Transverse colon (tissue), 4 donors: ENCODE measurements at regions not wholly inside any gene's neighbourhood (a gene's known extent, or its start where the extent isn't known, plus 50 kb on each side); places are given as distances from the start of the nearest gene placed in this dataset.
A peak's percentile ranks its signal among the peaks of the same experiment; 100 is the strongest.

Source experiments
- DNase-seq: peaks from one replicate; pipeline ENCODE4 v3.0.0-alpha.2; 2019
- H3K27ac ChIP-seq, 4 donors: fragments of 200-600 bp; sonication (generic); 2 replicates each; pipeline ENCODE4 v1.5.1; 2016 to 2018; ENCODE audit warnings: inconsistent platforms in 4 of 4
- H3K27me3 ChIP-seq: fragments of 200-600 bp; sonication (generic); 2 replicates; pipeline ENCODE4 v1.5.1; 2017; ENCODE audit warnings: inconsistent platforms
- H3K36me3 ChIP-seq, 4 donors: fragments of 200-600 bp; sonication (generic); 2 replicates each; pipeline ENCODE4 v1.5.1; 2017 to 2019; ENCODE audit warnings: inconsistent platforms in 4 of 4
- H3K4me1 ChIP-seq, 4 donors: fragments of 200-600 bp; sonication (generic); 2 replicates each; pipeline ENCODE4 v1.5.1; 2017 to 2020; ENCODE audit warnings: inconsistent platforms in 4 of 4
- H3K4me3 ChIP-seq, 4 donors: fragments of 200-600 bp; sonication (generic); 1 replicate in 1 of 4; 2 replicates in 3 of 4; pipeline versions ENCODE4 v1.5.1 to v1.6.1; 2017 to 2019; ENCODE audit warnings: inconsistent platforms in 4 of 4
- H3K9me3 ChIP-seq, 2 donors: fragments of 200-600 bp; sonication (generic); 2 replicates each; pipeline ENCODE4 v1.5.1; 2017 to 2019; ENCODE audit warnings: inconsistent platforms in 2 of 2
- EP300 ChIP-seq: sonication (generic); formaldehyde crosslinking; IDR thresholded peaks from one replicate; pipeline ENCODE4 v1.6.1; 2017; ENCODE audit warnings: antibody characterized with exemption, low read depth
- POLR2A ChIP-seq: fragments of 450-650 bp; IDR thresholded peaks from one replicate; pipeline ENCODE4 v1.6.1; 2016; ENCODE audit warnings: antibody characterized with exemption, mild to moderate bottlenecking, moderate library complexity
- POLR2AphosphoS5 ChIP-seq, 3 donors: sonication (generic); formaldehyde crosslinking; IDR thresholded peaks; one replicate each; pipeline ENCODE4 v1.6.1; 2016; ENCODE audit warnings: antibody characterized with exemption in 3 of 3
- WGBS, 2 donors: methylation state at CpG; one replicate each; pipeline ENCODE4 v1.1.5; 2018; ENCODE audit warnings: low coverage in 1 of 2; 5-methylcytosine and 5-hydroxymethylcytosine counted together
- in situ Hi-C, 4 donors: fragments of 200-750 bp; cut with MboI; loops; one replicate each; pipeline versions ENCODE4 v1.15.0 to v1.15.1; 2017; ENCODE audit warnings: low sequenced_read_pairs in 3 of 4, low pct_ligation_motif_present in 1 of 4, low pct_unique_long_range_greater_than_20kb in 1 of 4
- intact Hi-C: fragments of 100-400 bp; cut with DNase I; formaldehyde crosslinking; loops from one replicate; pipeline ENCODE4 v1.15.1; 2023; ENCODE audit warnings: low total_unique reads
- TF ChIP-seq, protein P1 (sequence below), 5 experiments: fragments of 200-600 bp in 3 of 5; fragments of 450-650 bp in 2 of 5; sonication (generic) in 3 of 5; IDR thresholded peaks; 1 replicate in 2 of 5; 2 replicates in 3 of 5; pipeline ENCODE4 v1.5.1; 2016 to 2017; ENCODE audit warnings: antibody characterized with exemption in 5 of 5, inconsistent platforms in 3 of 5, mild to moderate bottlenecking in 2 of 5, moderate library complexity in 1 of 5

DNA sequence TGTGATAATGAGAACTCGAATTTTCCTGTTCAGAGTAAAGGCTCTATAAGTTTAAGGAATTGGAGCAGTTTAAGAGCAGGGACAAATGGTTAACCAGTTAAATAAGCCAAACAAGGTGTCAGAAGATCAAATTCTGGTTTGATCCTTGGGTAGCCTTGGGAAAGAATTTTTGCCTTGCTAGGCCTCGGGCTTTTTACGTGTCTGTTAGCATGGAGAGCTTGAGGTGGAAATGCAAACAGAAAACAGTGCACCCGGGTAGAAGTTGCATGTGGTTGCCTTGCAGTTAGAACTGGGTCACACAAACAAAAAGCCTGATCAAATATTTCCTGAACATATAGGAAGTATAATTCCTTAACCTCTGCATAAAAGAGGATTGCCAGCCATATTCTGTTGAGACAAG is 58.3 kb downstream of the RIN2 start:
- no peaks in the 10 kb centered on the region for H3K36me3 ChIP-seq
- no peak overlapping the region for H3K4me3 ChIP-seq
- peak overlapping the region in 1 of 4 donors; percentile 6 for H3K27ac ChIP-seq
- no peak for DNase-seq
- no peaks in the 10 kb centered on the region for H3K27me3 ChIP-seq
- H3K4me1 ChIP-seq = peaks cover 0 to 21% (median 0%) of the 10 kb centered on the region in 4 donors
- 75 to 88% methylated on average over 4 of the region's 4 CpGs for WGBS, 2 donors
- no peaks in the 10 kb centered on the region for H3K9me3 ChIP-seq
- TF ChIP-seq EP300 = no peak
- no peak for TF ChIP-seq POLR2AphosphoS5 (IDR thresholded peaks at IDR 0.05)
- TF ChIP-seq POLR2A = no peak
- TF ChIP-seq, protein P1, sequence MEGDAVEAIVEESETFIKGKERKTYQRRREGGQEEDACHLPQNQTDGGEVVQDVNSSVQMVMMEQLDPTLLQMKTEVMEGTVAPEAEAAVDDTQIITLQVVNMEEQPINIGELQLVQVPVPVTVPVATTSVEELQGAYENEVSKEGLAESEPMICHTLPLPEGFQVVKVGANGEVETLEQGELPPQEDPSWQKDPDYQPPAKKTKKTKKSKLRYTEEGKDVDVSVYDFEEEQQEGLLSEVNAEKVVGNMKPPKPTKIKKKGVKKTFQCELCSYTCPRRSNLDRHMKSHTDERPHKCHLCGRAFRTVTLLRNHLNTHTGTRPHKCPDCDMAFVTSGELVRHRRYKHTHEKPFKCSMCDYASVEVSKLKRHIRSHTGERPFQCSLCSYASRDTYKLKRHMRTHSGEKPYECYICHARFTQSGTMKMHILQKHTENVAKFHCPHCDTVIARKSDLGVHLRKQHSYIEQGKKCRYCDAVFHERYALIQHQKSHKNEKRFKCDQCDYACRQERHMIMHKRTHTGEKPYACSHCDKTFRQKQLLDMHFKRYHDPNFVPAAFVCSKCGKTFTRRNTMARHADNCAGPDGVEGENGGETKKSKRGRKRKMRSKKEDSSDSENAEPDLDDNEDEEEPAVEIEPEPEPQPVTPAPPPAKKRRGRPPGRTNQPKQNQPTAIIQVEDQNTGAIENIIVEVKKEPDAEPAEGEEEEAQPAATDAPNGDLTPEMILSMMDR (IDR thresholded peaks at IDR 0.05) = no peak
- intact Hi-C loops (no loop called here), in situ Hi-C loops (no loop called here)

DNA sequence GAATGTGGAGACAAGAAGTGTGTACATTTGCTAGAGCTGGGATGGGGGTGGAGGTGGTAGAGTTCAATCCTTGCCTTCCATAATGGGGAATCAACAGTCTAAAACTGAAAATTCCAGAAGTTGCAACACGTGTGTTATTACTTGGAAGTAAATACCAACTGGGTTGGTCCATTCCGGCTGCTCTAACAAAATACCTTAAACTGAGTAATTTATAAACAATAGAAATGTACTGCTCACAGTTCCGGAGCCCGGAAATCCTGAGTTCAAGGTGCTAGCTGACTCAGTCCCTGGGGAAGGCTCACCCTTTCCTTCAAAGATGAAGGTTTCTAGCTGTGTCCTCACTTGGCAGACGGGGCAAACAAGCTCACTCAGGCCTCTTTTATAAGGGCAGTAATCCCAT is 59.0 kb downstream of the RIN2 start:
- in situ Hi-C loops (no loop called here), intact Hi-C loops (no loop called here)
- 76 to 90% methylated on average over 5 of the region's 5 CpGs for WGBS, 2 donors
- Histone ChIP-seq H3K27ac (no peak overlapping the region), H3K4me3 (no peak overlapping the region), H3K36me3 (no peaks in the 10 kb centered on the region), H3K27me3 (no peaks in the 10 kb centered on the region), H3K4me1 (peaks cover 0 to 21% (median 0%) of the 10 kb centered on the region in 4 donors), H3K9me3 (no peaks in the 10 kb centered on the region)
- TF ChIP-seq POLR2A = no peak
- TF ChIP-seq, protein P1 (IDR thresholded peaks at IDR 0.05) = no peak
- no peak for TF ChIP-seq POLR2AphosphoS5 (IDR thresholded peaks at IDR 0.05)
- TF ChIP-seq EP300 = no peak
- no peak for DNase-seq

DNA sequence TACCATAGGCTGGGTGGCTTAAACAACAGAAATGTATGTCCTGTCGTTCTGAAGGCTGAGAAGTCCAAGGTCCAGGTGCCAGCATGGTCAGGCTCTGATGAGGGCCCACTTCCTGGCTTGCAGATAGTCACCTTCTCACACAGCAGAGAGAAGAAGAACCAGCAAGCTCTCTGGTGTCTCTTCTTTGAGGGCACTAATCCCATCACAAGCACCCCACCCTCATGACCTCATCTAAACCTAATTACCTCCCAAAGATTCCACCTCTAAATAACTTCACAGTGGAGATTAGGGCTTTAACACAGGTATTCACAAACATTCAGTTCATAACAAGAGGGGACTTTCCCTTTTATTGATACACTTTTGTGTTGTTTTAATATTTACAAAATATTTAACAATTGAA is 61.1 kb downstream of the RIN2 start:
- no peaks in the 10 kb centered on the region for H3K9me3 ChIP-seq
- H3K36me3 ChIP-seq = no peaks in the 10 kb centered on the region
- in situ Hi-C loops = no loop called here
- 84% methylated on average over 1 of the region's 1 CpG; no CpG with 5 or more reads in 1 of the 2 donors for WGBS, 2 donors
- no peaks in the 10 kb centered on the region for H3K27me3 ChIP-seq
- H3K4me1 ChIP-seq = peaks cover 0 to 21% (median 0%) of the 10 kb centered on the region in 4 donors
- DNase-seq = no peak
- TF ChIP-seq EP300 = no peak
- TF ChIP-seq, protein P1 (IDR thresholded peaks at IDR 0.05) = no peak
- H3K4me3 ChIP-seq = no peak overlapping the region
- no peak overlapping the region for H3K27ac ChIP-seq
- intact Hi-C loops = no loop called here

- Histone ChIP-seq H3K27ac (no peak overlapping the region), H3K36me3 (no peaks in the 10 kb centered on the region), H3K4me3 (no peak overlapping the region), H3K27me3 (no peaks in the 10 kb centered on the region), H3K4me1 (peaks cover 0 to 7% (median 0%) of the 10 kb centered on the region in 4 donors), H3K9me3 (no peaks in the 10 kb centered on the region)
- WGBS, 2 donors = 73% methylated on average over 4 of the region's 4 CpGs; no CpG with 5 or more reads in 1 of the 2 donors
- intact Hi-C loops = no loop called here
- TF ChIP-seq POLR2A = no peak
- TF ChIP-seq EP300 = no peak
- TF ChIP-seq POLR2AphosphoS5 (IDR thresholded peaks at IDR 0.05) = no peak
- TF ChIP-seq, protein P1 (IDR thresholded peaks at IDR 0.05) = no peak
- in situ Hi-C loops = no loop called here
- no peak for DNase-seq
Measured at GRCh38 chr20:19820555-19821211, 62.6 kb downstream of the RIN2 start.
